ENCODE measurements at regions not wholly inside any gene's neighbourhood (a gene's known extent, or its start where the extent isn't known, plus 50 kb on each side); places are given as distances from the start of the nearest gene placed in this dataset.

DNA sequence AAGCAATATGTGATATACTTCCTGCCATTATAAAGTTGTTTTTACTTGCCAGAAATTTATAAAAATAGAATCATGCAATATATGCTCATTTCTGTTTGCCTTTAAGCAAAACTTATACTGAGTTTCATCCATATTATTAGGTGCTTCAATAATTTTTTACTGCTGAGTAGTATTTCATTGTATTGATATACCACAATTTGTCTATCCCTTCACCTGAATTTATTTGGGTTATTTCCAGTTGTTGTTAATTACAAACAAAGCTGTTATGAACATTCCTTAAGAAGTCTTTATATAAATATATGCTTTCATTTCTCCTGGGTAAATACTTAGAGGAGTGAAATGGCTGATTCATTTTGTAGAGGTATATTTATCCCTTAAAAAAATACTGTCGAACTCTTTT, 864.1 kb downstream of the HACE1 start:
- no peak for DNase-seq (ENCODE audit: extremely low read depth, low read depth, low spot score)

GRCh38 chr6:103983860-103984259, 875.9 kb downstream of the HACE1 start:
- peak; percentile 0 for DNase-seq (ENCODE audit: extremely low read depth, low read depth, low spot score)

GRCh38 chr6:103983011-103983410, 876.7 kb downstream of the HACE1 start:
- DNase-seq (ENCODE audit: extremely low read depth, low read depth, low spot score): no peak

- DNase-seq (ENCODE audit: extremely low read depth, low read depth, low spot score): no peak
Measured at GRCh38 chr6:103982574-103982973, 877.1 kb downstream of the HACE1 start.

DNA sequence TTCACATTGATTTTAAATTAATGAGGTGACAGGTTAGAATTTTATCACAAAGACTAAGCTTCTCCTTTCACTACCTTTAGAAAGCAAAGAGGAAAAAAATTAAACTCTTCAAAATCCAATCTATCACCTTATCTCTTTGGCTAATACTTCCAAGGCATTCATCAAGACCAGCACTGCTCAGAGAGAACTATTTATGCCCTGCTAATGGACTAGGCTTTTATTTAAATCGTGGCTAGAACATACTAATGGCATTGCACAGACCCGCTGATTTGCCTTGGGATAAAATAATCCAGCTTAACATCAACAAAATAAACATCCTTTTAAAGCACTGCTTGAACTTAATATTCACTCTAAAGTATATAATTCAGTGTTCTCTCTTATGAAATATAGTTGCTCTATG, 880.4 kb downstream of the HACE1 start:
- DNase-seq (ENCODE audit: extremely low read depth, low read depth, low spot score): no peak

GRCh38 chr6:103937389-103937788, 922.3 kb downstream of the HACE1 start:
- no peak for DNase-seq (ENCODE audit: extremely low read depth, low read depth, low spot score)

DNA sequence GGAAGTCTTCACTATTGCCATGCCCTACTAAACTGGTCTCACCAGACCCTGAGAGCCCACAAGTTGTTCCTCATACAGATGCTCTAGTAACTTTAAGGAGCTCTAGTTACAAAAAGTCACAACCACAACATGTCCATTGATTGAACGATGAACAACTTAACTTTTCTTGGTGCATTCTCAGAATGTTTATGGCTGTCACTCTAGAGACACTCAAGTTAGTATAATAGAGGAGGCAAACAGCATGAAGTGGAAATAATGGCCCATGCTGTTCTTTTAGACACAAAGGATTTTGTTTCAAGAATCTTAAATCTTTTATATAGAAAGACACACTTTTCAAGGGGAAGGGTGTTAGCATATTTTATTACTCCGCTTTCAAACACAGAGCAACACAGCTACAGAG, 934.4 kb downstream of the HACE1 start:
- DNase-seq (ENCODE audit: extremely low read depth, low read depth, low spot score): no peak

DNA sequence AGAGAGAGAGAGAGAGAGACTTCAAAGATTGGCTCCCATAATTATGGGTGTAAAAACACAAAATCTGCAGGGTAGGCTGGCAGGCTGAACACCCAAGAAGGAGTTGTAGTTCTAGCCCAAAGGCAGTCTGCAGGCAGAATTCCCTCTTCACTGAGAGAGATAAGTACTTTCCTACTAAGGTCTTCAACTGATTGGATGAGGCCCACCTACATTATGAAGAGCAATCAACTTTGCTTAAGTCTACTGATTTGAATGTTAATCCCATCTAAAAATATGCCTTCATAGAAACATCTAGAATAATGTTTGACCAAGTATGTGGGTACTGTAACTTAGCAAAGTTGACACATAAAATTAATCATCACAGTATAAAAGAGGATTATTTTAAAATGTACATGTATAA, 949.7 kb downstream of the HACE1 start:
- DNase-seq (ENCODE audit: extremely low read depth, low read depth, low spot score): no peak

- no peak for DNase-seq (ENCODE audit: extremely low read depth, low read depth, low spot score)
Measured at GRCh38 chr6:103908898-103909297, 950.8 kb downstream of the HACE1 start.

DNA sequence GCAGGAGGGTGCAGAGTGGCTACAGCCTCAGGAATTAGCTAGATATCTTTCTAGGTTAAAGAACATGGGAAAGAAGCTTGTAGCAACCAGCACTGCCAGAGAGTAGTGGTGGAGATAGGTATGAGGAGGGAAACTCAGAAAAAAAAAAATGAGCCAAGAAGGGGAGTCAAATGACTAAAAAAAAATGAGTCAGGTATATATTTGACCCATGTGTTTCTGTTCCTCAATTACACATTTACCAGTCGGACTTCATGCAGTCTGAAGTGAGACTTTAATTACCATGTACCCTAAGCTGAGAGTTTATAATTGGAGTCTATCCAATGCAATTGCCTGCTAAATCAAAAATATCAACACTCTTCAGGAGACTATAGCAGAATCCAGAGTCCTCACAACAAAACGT, 964.6 kb downstream of the HACE1 start:
- no peak for DNase-seq (ENCODE audit: extremely low read depth, low read depth, low spot score)

DNA sequence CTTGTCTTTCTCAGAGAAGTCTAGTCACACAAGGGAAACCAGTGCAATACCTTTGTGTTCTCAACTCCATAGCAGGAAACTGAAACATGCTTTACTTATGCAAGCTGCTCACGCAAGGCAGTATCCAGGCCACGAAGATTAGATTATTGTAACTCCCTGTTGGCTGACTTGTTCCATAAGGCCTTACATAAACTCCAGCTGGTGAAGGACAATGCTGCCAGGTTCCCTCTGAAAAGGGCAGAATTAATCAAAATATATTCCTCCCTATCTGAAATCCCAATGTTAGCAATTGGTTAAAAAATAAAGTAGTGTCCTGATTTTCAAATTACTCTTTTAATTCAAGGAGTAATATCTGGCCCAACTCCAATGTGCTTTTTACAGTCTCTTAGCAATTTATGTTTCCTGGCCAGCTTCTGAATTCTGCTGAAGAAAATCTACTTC, 966.6 kb downstream of the HACE1 start:
- peak; percentile 25 for DNase-seq (ENCODE audit: extremely low read depth, low read depth, low spot score)

DNA sequence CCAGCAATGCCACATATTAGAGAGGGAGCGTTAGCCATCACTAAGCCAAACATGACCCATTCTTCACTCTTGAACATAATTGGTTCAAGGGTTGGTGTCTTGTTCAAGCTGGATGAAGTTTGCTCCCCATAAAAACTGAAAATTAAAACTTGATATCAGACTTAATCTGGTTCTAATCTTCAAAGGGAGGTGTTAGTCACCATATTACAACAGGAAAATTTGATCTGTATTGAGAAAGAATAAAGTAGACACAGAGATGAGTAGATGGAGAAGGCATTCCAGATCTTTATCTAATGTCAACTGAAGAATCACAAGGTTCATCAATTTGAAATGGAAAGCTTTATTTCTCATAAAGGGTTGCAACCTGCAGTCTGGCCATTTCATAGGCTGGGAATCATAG, 972.8 kb downstream of the HACE1 start:
- no peak for DNase-seq (ENCODE audit: extremely low read depth, low read depth, low spot score)

GRCh38 chr6:103885446-103885845, 974.3 kb downstream of the HACE1 start:
- DNase-seq (ENCODE audit: extremely low read depth, low read depth, low spot score): no peak

- no peak for DNase-seq (ENCODE audit: extremely low read depth, low read depth, low spot score)
Measured at GRCh38 chr6:103879800-103880199, 979.9 kb downstream of the HACE1 start.

DNA sequence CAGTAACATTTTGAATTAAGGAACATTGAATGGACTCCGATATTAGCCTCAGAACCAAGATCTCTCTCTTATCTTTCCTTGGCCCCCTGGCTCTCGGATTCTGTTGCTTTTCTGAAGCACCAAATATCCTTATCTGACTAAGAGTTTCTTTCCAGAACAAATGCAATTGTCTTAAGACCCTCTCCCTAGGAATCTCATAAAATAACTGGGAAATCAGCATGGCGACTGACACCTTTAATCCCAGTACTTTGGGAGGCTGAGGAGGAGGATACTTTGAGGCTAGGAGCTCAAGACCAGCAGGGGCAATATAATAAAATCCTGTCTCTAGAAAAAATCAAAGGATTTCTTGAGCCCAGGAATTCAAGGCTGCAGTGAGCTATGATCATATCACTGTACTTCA, 984.5 kb downstream of the HACE1 start:
- DNase-seq (ENCODE audit: extremely low read depth, low read depth, low spot score): no peak

DNA sequence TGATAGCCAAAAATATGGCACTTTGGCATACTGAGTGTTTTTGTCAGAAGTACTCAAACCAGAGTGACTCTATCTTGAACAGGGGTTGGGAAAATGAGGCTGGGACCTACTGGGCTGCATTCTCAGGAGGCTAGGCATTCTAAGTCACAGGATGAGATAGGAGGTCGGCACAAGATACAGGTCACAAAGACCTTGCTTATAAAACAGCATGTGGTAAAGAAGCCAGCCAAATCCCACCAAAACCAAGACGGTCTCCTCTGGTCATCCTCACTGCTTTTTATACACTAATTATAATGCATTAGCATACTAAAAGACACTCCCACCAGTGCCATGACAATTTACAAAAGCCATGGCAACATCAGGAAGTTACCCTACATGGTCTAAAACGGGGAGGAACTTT, 985.1 kb downstream of the HACE1 start:
- DNase-seq (ENCODE audit: extremely low read depth, low read depth, low spot score): no peak

DNA sequence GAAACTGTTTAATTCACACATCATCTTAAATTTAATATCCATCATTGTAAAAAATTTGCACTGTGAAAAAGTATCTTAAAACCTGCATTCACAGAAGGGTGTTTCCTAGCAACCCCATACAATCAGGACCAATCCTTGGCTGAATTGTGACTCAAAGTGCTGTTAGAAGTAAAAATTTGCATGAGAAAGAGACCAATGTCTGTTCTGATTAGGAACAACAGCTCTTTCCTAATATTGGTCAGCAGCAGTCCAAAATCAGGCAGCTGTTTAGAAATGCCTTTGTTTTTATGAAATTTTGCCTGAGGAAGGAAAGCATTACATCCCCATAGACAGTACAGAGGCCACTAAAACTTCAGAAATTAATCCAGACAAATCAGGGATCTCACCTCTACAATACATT, 987.0 kb downstream of the HACE1 start:
- no peak for DNase-seq (ENCODE audit: extremely low read depth, low read depth, low spot score)

DNA sequence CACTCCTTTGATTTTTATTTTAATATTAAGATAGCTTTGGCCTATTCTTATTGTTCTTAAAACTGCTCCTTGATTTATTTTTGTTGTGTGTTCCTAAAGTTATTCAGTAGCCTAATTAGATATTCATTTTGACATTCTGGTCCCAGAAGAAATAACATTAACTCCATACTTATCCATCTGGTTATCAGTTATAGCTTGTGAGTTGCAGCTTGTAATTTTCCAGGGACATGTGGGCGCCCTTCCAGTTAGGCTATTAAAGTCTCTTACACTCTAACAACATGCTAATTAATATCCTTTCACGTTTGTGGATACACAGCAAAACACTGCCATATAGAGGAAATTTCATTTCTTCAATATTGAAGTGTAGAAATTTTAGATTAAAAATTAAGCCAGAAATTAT, 987.5 kb downstream of the HACE1 start:
- no peak for DNase-seq (ENCODE audit: extremely low read depth, low read depth, low spot score)

DNA sequence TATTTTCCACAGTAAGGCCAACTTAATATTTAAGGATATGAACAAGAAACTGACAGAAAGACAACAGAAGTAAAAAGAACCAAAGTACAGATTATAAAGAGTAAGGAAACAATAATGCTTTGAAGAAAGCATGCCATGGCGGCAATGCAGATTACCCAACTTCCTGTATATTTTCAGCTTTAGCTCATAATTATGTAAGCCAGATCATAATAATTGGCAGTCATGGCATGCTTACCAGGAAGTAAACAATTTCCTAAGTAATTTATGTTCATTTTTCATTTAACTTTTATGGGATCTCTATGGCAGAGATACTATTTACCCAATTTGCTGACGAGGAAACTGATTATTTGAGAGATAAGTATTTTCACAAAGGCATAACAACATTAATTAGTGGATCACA, 988.7 kb downstream of the HACE1 start:
- no peak for DNase-seq (ENCODE audit: extremely low read depth, low read depth, low spot score)

DNA sequence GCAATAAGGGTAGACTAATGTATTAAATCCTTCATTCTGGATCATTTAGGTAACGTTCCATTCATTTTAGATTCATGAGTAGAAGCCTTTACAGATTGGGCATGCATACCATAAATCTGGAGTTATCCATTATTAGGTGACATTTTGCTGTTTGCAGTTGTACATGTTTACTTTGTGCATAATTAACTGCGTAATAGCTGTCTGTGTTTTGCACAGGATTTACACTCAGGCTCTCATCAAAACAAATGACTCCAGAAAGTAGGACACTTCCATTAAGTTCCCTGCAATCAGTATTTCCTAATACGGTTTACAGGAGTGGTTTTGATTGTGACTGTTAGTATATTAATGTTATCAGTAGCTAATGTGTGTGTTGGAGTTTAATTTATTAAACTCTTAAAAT, 997.4 kb downstream of the HACE1 start:
- DNase-seq (ENCODE audit: extremely low read depth, low read depth, low spot score): no peak

DNA sequence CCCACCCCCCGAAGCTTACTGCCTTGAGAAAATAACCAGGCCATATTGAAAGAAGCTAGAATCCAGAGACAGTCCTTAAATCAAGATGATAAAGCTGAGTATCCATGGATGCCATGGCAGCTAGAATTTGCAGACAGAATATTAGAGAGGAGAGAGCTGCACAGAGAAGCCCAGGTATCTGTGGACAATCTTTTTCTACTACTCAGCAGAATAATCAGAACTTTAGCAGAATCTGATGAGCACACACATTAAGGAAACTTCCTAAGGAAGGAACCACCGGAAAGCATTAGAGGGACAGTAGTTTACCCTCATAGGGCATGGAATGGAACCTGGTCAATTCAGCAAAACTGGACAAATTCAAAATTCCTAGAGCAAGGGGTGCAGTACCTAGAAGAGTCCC, 1001.7 kb downstream of the HACE1 start:
- DNase-seq (ENCODE audit: extremely low read depth, low read depth, low spot score): no peak

GRCh38 chr6:103855750-103856149, 1004.0 kb downstream of the HACE1 start:
- no peak for DNase-seq (ENCODE audit: extremely low read depth, low read depth, low spot score)

GRCh38 chr6:103854059-103854458, 1005.7 kb downstream of the HACE1 start:
- DNase-seq (ENCODE audit: extremely low read depth, low read depth, low spot score): no peak

GRCh38 chr6:103838457-103838856, 1021.3 kb downstream of the HACE1 start:
- DNase-seq (ENCODE audit: extremely low read depth, low read depth, low spot score): no peak
